ENCODE measurements at regions not wholly inside any gene's neighbourhood (a gene's known extent, or its start where the extent isn't known, plus 50 kb on each side); places are given as distances from the start of the nearest gene placed in this dataset.
"Not testable (repeated sequence)": the region's sequence is repeated elsewhere in the genome, so short reads cannot be mapped to it uniquely, and the experiment has no call there.

- H3K27ac ChIP-seq = no peak overlapping the region
- H4K20me1 ChIP-seq = no peaks in the 10 kb centered on the region
- H3K9ac ChIP-seq = no peak overlapping the region
- H3K36me3 ChIP-seq = no peaks in the 10 kb centered on the region
- no peak overlapping the region for H3K4me3 ChIP-seq
- no peaks in the 10 kb centered on the region for H3K27me3 ChIP-seq
- H3K4me2 ChIP-seq = no peak overlapping the region
- H3K9me3 ChIP-seq (replicated peaks in 1 of 11) = no peaks in the 10 kb centered on the region
- no peak for TF ChIP-seq Cebpa-rat (IDR thresholded peaks at IDR 0.05)
- no peaks in the 10 kb centered on the region for H3K4me1 ChIP-seq
Measured at GRCh38 chr13:64482373-64482772, 2747.8 kb downstream of the PCDH9 start.

GRCh38 chr13:64480672-64481071, 2749.5 kb downstream of the PCDH9 start:
- Histone ChIP-seq H3K27ac (no peak overlapping the region), H3K4me1 (no peaks in the 10 kb centered on the region), H3K36me3 (no peaks in the 10 kb centered on the region), H3K27me3 (no peaks in the 10 kb centered on the region), H3K9me3 (replicated peaks in 1 of 11) (peaks cover 0 to 9% (median 0%) of the 10 kb centered on the region in 11 experiments; a peak in 5 of 22 replicates), H4K20me1 (no peaks in the 10 kb centered on the region), H3K9ac (no peak overlapping the region), H3K4me2 (no peak overlapping the region), H3K4me3 (no peak overlapping the region)
- TF ChIP-seq Cebpa-rat (IDR thresholded peaks at IDR 0.05) = no peak

- Histone ChIP-seq H4K20me1 (no peaks in the 10 kb centered on the region), H3K4me2 (no peak overlapping the region), H3K27ac (no peak overlapping the region), H3K36me3 (no peaks in the 10 kb centered on the region), H3K9ac (no peak overlapping the region), H3K27me3 (no peaks in the 10 kb centered on the region), H3K4me1 (no peaks in the 10 kb centered on the region), H3K4me3 (no peak overlapping the region), H3K9me3 (replicated peaks in 1 of 11) (peaks cover 0 to 11% (median 0%) of the 10 kb centered on the region in 11 experiments; a peak in 5 of 22 replicates)
- no peak for TF ChIP-seq Cebpa-rat (IDR thresholded peaks at IDR 0.05)
Measured at GRCh38 chr13:64480211-64480610, 2749.9 kb downstream of the PCDH9 start.

DNA sequence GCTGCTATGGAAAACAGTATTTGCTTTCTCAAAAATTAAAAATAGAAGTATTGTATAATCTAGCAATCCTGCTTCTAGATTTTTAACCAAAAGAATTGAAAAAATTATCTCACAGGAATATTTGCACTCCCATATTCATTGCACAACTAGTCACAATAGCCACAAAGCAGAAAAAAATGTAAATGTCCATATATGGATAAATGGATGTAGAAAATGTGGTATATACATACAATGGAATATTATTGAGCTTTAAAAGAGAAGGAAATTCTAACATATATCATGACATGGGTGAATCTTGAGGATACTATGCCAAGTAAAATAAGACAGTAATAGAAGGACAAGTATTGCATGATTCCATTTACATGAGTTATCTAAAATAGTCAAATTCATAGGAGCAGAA, 2753.0 kb downstream of the PCDH9 start:
- no peaks in the 10 kb centered on the region for H3K36me3 ChIP-seq
- TF ChIP-seq Cebpa-rat (IDR thresholded peaks at IDR 0.05) = no peak
- H3K9ac ChIP-seq = no peak overlapping the region
- peaks cover 0 to 11% (median 0%) of the 10 kb centered on the region in 11 experiments; a peak in 5 of 22 replicates for H3K9me3 ChIP-seq (replicated peaks in 1 of 11)
- no peak overlapping the region for H3K4me3 ChIP-seq
- H4K20me1 ChIP-seq = no peaks in the 10 kb centered on the region
- no peak overlapping the region for H3K27ac ChIP-seq
- no peak overlapping the region for H3K4me2 ChIP-seq
- no peaks in the 10 kb centered on the region for H3K27me3 ChIP-seq
- H3K4me1 ChIP-seq = no peaks in the 10 kb centered on the region

GRCh38 chr13:64476041-64476568, 2754.0 kb downstream of the PCDH9 start:
- not testable (repeated sequence) for H3K4me3 ChIP-seq, H3K4me1 ChIP-seq, H3K9ac ChIP-seq, H3K4me2 ChIP-seq, H3K27me3 ChIP-seq, H4K20me1 ChIP-seq, H3K27ac ChIP-seq, H3K36me3 ChIP-seq
- peaks cover 0 to 11% (median 0%) of the 10 kb centered on the region in 11 experiments; a peak in 5 of 22 replicates for H3K9me3 ChIP-seq (replicated peaks in 1 of 11)

DNA sequence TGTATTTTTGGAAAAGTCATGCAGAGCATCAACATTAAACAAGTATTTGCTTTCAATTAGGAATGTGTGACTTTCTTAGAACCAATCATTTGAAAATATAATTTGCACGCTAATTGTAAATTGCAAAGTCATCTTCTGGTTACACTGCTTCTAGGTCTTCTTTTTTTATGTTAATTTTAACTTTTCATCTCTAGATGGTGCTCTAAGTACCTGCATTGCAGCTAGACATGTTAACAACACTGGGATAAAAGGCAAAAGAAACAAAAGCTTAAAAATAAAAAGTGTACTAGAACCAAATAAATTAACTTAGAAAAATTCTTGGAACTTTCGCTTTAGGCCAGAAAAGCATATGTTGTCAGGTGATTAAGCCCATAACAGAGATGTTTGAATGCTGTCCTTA, 2758.2 kb downstream of the PCDH9 start:
- H3K9ac ChIP-seq = no peak overlapping the region
- H3K4me2 ChIP-seq = no peak overlapping the region
- no peak overlapping the region; a peak in 1 of 22 replicates for H3K27ac ChIP-seq

DNA sequence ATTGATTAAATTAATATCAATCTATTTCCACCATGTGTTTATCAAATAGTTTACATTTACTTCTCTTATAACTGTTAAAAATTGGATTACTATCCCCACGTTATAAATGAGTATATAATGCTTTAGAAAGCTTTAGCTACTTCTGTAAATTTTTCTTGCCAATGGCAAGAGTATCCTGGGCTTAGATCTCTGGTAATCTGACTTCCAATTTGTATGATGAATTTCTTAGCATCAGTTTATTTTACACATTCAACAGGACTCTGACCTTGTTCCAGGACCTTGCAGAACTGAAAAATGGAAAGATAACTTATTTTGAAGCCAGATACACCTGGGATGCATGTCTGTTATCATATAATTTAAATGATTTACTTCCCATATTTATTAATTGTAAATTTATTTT, 2759.4 kb downstream of the PCDH9 start:
- H3K4me1 ChIP-seq = no peaks in the 10 kb centered on the region
- TF ChIP-seq Cebpa-rat (IDR thresholded peaks at IDR 0.05) = no peak
- no peaks in the 10 kb centered on the region for H3K36me3 ChIP-seq
- no peak overlapping the region for H3K27ac ChIP-seq
- no peak overlapping the region for H3K9ac ChIP-seq
- no peak overlapping the region for H3K4me2 ChIP-seq
- peaks cover 0 to 5% (median 0%) of the 10 kb centered on the region in 11 experiments; a peak in 1 of 22 replicates for H3K9me3 ChIP-seq (replicated peaks in 1 of 11)
- no peaks in the 10 kb centered on the region for H4K20me1 ChIP-seq
- no peaks in the 10 kb centered on the region for H3K27me3 ChIP-seq
- no peak overlapping the region for H3K4me3 ChIP-seq

More for the DNA sequence above, 2758.2 kb downstream of the PCDH9 start:
- Histone ChIP-seq H3K4me3 (no peak overlapping the region), H3K4me1 (no peaks in the 10 kb centered on the region), H3K27me3 (no peaks in the 10 kb centered on the region), H3K36me3 (no peaks in the 10 kb centered on the region), H3K9me3 (replicated peaks in 1 of 11) (peaks cover 0 to 11% (median 0%) of the 10 kb centered on the region in 11 experiments; a peak in 5 of 22 replicates), H4K20me1 (no peaks in the 10 kb centered on the region)
- TF ChIP-seq Cebpa-rat (IDR thresholded peaks at IDR 0.05) = no peak

- Histone ChIP-seq H3K9me3 (replicated peaks in 1 of 11) (no peaks in the 10 kb centered on the region), H3K4me3 (no peak overlapping the region), H3K9ac (no peak overlapping the region), H3K27ac (no peak overlapping the region), H3K27me3 (no peaks in the 10 kb centered on the region), H4K20me1 (no peaks in the 10 kb centered on the region), H3K36me3 (no peaks in the 10 kb centered on the region), H3K4me1 (no peaks in the 10 kb centered on the region), H3K4me2 (no peak overlapping the region)
- TF ChIP-seq Cebpa-rat (IDR thresholded peaks at IDR 0.05) = no peak
Measured at GRCh38 chr13:64459778-64460177, 2770.4 kb downstream of the PCDH9 start.

GRCh38 chr13:64457976-64458375, 2772.2 kb downstream of the PCDH9 start:
- Histone ChIP-seq H3K27me3 (no peaks in the 10 kb centered on the region), H3K4me3 (no peak overlapping the region), H3K4me2 (no peak overlapping the region), H3K9ac (no peak overlapping the region), H3K36me3 (no peaks in the 10 kb centered on the region), H4K20me1 (no peaks in the 10 kb centered on the region), H3K4me1 (no peaks in the 10 kb centered on the region), H3K9me3 (replicated peaks in 1 of 11) (no peaks in the 10 kb centered on the region), H3K27ac (no peak overlapping the region)
- no peak for TF ChIP-seq Cebpa-rat (IDR thresholded peaks at IDR 0.05)

- Histone ChIP-seq H3K27ac (no peak overlapping the region), H3K9ac (no peak overlapping the region), H3K36me3 (no peaks in the 10 kb centered on the region), H3K27me3 (no peaks in the 10 kb centered on the region), H3K4me1 (no peaks in the 10 kb centered on the region), H3K4me2 (no peak overlapping the region), H4K20me1 (no peaks in the 10 kb centered on the region), H3K4me3 (no peak overlapping the region), H3K9me3 (replicated peaks in 1 of 11) (no peaks in the 10 kb centered on the region)
- TF ChIP-seq Cebpa-rat (IDR thresholded peaks at IDR 0.05) = no peak
Measured at GRCh38 chr13:64455124-64455523, 2775.0 kb downstream of the PCDH9 start.
